ENCODE measurements at regions not wholly inside any gene's neighbourhood (a gene's known extent, or its start where the extent isn't known, plus 50 kb on each side); places are given as distances from the start of the nearest gene placed in this dataset.

GRCh38 chr5:6177926-6178325 lies 200.4 kb downstream of the MED10 start:
- FAIRE-seq = peak; percentile 16
- no peak for DNase-seq (ENCODE audit: insufficient read length, low spot score)

DNA sequence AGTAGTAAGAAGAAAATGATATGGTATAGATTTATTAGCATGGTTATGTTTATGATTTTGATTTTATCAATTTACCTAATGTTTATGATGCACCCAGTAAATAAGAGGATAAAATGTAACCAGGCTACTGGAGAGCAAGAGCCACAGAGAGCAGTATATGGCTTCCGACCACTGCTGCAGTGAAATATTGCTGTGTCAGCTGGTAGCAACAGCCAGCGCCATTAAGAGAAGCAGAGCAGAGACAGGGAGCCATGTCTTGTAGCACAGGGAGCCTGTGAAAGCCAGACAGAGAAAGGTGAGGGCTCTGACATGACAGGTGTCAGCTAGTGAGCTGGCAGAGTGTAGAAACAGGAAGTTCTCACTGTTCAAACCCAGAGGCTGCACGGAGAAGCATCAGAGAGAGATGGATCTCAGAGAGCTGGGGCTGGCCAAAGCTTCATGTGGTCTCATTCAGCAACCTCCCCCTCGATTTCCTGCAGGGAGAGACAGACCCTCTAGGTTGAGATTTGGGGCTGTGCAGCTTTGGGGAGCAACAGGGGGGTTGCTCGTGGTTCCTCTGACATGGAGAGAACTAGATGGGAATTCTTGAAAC lies 202.1 kb downstream of the MED10 start:
- no peak for FAIRE-seq

GRCh38 chr5:6175172-6175854 lies 203.0 kb downstream of the MED10 start:
- peak; percentile 52 for FAIRE-seq
- DNase-seq (ENCODE audit: insufficient read length, low spot score) = no peak

More for the DNA sequence above, 202.1 kb downstream of the MED10 start:
- DNase-seq (ENCODE audit: insufficient read length, low spot score) = no peak

DNA sequence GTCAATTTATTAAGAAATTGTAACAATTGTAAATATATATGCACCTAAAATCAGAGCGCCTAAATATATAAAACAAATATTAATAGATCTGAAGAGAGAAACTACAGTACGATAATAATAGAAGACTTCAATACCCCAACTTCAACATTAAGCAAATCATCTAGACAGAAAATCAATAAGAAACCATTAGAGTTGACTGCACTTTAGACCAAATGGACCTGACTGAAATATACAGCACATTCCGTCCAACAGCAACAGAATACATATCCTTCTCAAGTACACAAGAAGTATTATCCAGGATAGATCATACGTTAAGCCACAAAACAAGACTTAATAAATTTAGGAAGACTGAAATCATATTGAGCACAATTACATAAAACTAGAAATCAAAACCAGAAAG lies 208.7 kb downstream of the MED10 start:
- no peak for FAIRE-seq
- no peak for DNase-seq (ENCODE audit: insufficient read length, low spot score)

DNA sequence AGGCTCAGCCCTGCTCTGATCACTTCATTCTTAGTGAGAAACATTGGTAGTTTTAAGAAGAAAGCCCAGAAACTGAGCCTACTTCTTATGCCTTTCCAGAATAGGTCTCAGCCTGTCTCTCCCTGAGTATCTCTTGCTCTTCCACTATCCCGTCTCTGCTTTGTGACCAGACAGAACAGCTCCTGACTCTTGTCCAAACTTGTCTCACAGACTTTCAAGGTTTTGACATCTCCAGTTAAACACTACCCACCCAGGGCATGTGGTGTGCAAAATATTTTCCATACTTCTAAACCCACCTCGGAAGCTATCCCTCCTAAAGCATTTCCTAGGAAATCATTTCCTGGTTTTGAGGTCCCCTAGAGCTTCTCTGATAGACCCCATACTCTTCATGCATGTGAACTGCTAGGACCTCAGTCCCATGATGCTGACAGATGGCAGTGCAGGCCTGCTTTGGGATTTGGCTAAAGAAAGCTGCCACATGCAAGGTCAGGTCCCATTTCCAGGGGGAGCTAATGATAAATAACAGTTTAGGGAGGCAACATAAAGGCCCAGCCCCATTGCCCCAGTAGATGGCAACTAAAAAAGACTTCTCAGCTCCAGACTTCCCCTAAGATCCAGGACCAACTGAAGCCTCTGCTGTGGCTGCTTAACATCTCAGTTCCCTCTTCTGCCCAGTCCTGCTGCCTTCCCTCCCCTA lies 211.5 kb downstream of the MED10 start:
- no peak for DNase-seq (ENCODE audit: insufficient read length, low spot score)
- no peak for FAIRE-seq

- no peak for DNase-seq (ENCODE audit: insufficient read length, low spot score)
- FAIRE-seq = peak; percentile 38
Observed at GRCh38 chr5:6163913-6164312, 214.4 kb downstream of the MED10 start.

DNA sequence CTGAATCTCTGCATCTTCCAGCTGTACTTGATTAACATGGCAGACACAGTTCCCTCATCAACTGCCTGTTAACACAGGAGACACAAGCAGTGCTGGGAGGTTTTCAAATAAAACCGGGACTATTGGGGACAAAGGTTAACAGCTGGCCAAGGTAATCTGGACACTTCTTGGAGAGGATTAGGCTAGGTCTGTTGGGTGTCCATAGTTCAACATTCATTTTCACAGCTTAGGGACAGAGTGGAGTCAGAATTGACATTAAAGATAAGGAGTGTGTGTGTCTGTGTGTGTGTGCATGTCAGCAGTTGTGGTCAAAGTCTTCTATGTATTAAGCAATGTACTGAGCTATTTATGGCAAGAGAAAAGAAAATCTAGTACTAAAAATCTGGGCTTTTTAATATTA lies 216.2 kb downstream of the MED10 start:
- DNase-seq (ENCODE audit: insufficient read length, low spot score) (no peak), FAIRE-seq (no peak)

DNA sequence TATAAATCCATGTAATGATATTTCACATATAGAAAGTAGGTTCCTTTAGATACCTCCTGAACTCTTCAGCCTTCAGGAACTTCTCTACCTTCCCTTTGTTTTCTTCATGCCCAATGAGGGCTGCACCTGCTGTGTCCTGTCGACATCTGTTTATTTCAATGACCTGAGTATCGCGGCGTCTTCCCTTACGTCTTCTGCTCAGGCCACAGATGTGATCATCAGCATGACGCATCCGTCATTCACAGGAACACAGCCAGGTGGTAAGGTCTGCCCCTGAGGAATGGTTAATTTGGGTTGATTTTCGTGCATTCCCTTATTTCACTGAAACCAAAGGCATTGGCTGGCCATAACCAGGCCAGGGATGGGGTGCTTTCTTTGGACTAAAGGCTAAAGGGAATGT lies 217.1 kb downstream of the MED10 start:
- peak; percentile 81 for FAIRE-seq
- no peak for DNase-seq (ENCODE audit: insufficient read length, low spot score)

GRCh38 chr5:6159832-6160430 lies 218.4 kb downstream of the MED10 start:
- DNase-seq (ENCODE audit: insufficient read length, low spot score) (no peak), FAIRE-seq (no peak)

GRCh38 chr5:6158974-6159831 lies 219.1 kb downstream of the MED10 start:
- FAIRE-seq (peak; percentile 91), DNase-seq (ENCODE audit: insufficient read length, low spot score) (peak; percentile 65)

DNA sequence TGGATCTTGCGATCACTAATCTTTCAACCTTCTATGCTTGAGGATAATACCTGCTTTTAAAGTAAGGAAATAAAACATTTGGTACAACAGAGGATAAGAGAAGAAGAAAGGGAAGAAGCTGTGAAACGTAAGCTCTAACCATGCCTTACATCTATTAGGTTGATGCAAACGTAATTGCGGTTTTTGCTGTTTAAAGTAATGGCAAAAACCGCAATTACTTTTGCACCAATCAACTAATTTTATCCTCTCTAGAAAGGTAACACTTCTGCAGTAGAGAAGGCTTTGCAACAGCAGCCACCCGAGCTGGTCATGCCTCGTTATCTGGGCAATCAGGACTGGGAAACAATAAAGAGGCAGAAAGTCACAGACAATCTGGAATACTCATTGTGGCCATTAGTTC lies 224.1 kb downstream of the MED10 start:
- FAIRE-seq = no peak
- no peak for DNase-seq (ENCODE audit: insufficient read length, low spot score)

DNA sequence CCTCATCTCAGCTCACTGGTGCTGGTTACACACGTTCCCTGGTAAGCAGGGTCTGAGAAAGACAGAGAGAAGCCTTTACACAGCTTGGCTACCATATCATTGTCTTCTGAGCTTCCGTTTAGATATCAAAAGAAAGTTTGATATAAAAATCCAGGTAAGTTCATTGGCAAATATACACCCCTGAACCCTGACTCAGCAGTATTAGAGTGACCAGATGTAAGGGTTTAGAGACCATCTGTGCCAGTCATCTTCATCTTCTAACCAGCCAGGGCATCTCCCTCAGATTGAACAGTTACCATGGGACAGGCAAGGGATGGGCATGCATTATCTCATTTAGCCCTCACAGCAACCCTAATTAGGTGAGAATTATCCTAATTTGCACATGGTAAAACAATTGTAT lies 232.1 kb downstream of the MED10 start:
- DNase-seq (ENCODE audit: insufficient read length, low spot score) (no peak), FAIRE-seq (no peak)

DNA sequence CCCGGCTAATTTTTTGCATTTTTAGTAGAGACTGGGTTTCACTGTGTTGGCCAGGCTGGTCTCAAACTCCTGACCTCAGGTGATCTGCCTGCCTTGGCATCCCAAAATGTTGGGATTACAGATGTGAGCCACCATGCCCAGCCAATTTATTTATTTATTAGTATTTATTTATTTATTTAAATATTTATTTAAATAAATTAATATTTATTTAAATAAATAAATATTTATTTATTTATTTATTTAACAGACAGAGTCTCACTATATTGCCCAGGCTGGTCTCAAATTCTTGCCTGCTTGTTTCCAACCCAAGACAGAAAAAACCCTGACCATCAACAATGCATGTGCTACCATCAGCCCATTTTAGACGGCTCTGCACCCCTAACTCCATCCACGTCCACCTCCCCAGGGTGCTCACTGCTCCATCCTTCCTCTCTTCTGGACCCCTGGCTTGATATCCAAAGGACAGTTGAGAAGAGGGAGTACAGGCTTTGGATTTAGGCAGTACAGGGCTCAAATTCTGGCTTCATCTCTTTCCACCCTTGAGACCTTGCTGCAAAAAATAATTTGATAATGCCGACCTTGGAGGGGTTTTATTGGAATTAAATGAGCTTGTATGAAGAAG lies 232.6 kb downstream of the MED10 start:
- FAIRE-seq (no peak), DNase-seq (ENCODE audit: insufficient read length, low spot score) (no peak)

GRCh38 chr5:6143523-6143922 lies 234.8 kb downstream of the MED10 start:
- DNase-seq (ENCODE audit: insufficient read length, low spot score) (no peak), FAIRE-seq (no peak)

DNA sequence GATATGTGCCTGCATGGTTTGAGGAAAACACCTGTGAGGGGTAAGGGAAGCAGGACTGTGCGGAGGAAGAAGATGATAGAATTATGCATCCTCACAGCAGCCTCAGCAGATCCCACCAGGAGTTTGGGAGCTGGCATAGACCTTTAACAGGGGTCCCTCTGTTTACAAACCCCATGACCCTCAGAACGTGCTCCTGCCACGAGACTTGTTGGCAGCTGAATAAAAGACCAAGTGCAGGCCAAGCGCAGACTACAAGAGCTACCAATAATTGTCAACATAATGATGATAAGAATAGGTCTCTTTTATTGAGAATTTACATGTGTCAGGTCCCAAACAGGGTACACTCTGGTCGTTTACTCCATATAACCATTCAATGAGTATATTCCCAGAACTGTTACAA lies 236.0 kb downstream of the MED10 start:
- FAIRE-seq = no peak
- no peak for DNase-seq (ENCODE audit: insufficient read length, low spot score)

DNA sequence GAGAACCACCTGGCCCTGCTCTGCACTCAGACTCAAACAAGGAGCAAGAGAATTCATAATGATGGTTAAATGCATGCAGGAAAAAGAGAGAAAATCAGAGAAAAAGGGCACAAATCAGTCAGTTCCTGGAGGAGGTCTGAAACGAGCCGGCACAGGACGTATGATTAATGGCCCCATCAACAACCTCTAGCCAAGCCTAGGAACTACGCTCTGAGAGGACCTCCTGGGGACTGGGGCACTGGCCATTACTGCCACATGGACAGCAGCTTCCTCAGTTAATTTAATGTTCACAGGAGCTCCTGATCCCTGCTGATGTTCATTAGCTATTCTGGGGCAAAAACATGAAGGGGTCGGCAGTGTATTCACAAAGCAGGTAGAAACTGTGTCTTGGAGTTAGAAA lies 238.1 kb downstream of the MED10 start:
- no peak for DNase-seq (ENCODE audit: insufficient read length, low spot score)

GRCh38 chr5:6135977-6136376 lies 242.4 kb downstream of the MED10 start:
- DNase-seq (ENCODE audit: insufficient read length, low spot score) = no peak
- FAIRE-seq = no peak

More for the DNA sequence above, 238.1 kb downstream of the MED10 start:
- FAIRE-seq = no peak

DNA sequence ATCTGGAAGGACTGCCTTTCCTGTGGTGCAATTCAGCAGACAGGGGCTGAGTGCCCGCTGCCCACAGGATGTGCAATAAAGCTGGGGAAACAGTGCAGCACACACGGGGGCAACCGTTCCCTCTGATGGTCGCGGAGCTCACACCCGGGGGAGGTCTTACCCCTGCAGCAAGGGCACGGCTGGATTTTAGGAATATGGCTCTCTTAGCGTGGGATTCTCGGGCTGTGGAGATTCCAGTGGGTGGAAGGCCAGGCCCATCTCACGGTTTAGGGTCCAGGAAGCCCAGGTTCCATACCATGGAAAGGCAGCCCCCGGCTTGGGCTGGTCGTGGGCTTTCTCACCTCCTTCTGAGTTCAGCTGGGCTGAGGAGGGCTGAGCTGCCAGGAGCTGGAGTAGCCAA lies 244.1 kb downstream of the MED10 start:
- FAIRE-seq (no peak), DNase-seq (ENCODE audit: insufficient read length, low spot score) (no peak)

DNA sequence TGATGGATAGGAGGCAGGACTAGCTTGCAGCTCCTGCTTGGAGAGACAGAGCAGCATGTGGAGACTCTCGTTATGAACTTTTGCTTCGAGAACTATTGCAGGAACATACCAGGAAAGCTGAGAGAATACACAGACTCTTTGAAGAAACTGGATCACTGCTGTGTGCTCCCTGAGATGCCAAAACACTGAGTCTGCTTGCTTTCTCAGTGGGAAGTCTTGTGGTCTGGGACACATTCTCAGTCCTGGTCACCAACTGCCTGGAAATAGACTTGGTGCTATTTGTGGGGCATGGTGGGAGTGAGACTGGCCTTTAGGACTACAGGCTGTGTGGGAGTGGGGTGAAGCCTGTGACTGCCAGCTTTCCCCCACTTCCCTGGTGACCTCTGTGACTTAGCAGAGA lies 252.6 kb downstream of the MED10 start:
- DNase-seq (ENCODE audit: insufficient read length, low spot score) (no peak), FAIRE-seq (no peak)

GRCh38 chr5:6118691-6119090 lies 259.7 kb downstream of the MED10 start:
- DNase-seq (ENCODE audit: insufficient read length, low spot score) (no peak), FAIRE-seq (no peak)
